H7 (cell line): ENCODE measurements at regions not wholly inside any gene's neighbourhood (a gene's known extent, or its start where the extent isn't known, plus 50 kb on each side); places are given as distances from the start of the nearest gene placed in this dataset.

Source experiments
- DNase-seq: peaks from one replicate; pipeline ENCODE4 v3.0.0; 2012
- H3K27me3 ChIP-seq: 2 replicates; pipeline ENCODE4 v1.6.0; 2011; ENCODE audit warnings: mild to moderate bottlenecking, low read length; ENCODE audit not compliant: control insufficient read depth, insufficient read depth
- H3K36me3 ChIP-seq: replicated peaks from 2 replicates; pipeline ENCODE4 v1.5.1; 2011; ENCODE audit warnings: low read length; ENCODE audit not compliant: control insufficient read depth, insufficient read depth
- H3K4me3 ChIP-seq: 2 replicates; pipeline ENCODE4 v1.5.1; 2011; ENCODE audit warnings: low read depth, mild to moderate bottlenecking, control low read depth, low read length, moderate library complexity; ENCODE audit not compliant: insufficient read depth

DNA sequence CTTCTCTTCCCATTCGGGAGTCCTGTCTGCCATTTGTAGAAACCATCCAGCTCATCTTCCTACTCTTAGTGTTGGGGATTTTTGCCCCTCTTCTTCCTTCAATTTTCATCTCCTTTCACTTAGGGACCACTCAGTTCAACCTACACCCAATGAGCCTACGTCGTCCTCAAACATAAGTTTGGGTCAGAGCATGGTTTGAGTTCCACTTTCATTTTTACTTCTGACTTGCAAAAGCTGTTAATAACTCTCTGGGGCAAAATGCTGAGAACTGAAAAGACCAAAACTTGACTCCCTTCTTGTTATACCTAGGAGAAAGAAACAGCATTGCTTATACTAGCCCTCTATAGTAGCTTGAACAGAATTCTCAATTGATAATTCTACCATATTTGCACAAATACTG is 381.5 kb upstream of the MPDZ start:
- no peak for DNase-seq
- Histone ChIP-seq H3K4me3 (no peak overlapping the region), H3K27me3 (no peaks in the 10 kb centered on the region), H3K36me3 (no peaks in the 10 kb centered on the region)

DNA sequence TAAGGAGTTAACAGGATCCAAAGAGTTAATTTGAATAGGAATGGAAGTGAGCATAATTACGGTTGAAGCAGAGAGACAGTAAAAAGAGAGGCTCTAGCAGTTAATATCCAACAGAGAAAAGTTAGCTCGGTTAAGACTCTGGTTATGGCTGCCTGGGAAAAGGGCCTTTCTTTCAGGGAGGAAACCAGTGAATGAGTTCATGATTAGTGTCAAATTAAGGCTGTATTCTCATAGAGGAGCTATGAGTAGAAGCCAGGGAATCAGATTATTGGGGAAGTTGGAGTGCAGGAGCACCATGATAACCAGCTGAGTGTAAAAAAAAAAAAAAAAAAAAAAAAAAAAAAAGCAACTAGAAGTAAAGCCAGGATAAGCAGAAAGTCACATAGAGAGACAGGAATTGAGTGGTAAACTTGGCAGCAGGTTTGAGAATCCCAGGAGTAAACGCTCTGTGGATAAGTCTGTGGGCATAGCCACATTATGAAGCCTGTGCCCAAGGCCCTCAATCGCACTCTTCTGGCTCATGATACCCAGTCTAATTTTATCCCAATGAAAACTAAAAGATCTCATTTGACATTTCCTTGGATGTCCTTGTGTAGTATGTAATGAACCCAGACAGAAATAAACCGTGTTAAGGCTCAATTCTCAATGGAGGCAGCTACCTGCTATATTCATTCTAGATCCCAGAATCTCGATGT is 372.6 kb upstream of the MPDZ start:
- no peaks in the 10 kb centered on the region for H3K36me3 ChIP-seq
- no peak for DNase-seq
- no peak overlapping the region for H3K4me3 ChIP-seq
- H3K27me3 ChIP-seq, result no peaks in the 10 kb centered on the region

DNA sequence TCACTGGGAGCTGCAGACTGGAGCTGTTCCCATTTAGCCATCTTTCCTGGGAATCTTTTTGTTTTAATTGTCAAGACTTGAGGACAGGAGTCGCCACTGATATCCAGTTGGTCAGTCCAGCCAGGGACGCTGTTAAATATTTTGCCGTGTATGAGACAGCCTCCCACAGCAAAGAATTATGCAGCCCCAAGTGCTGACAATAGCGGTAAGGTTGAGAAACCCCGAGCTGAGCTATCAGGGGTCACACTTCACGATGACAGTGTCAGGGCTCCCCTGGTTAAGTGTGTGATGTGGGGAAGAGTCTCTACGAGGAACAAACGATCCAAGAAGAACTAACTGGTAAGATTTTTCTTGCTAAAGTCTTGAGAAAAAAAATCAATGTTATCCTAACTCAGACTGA is 372.0 kb upstream of the MPDZ start:
- DNase-seq, result no peak
- no peaks in the 10 kb centered on the region for H3K36me3 ChIP-seq
- no peaks in the 10 kb centered on the region for H3K27me3 ChIP-seq
- H3K4me3 ChIP-seq, result no peak overlapping the region

DNA sequence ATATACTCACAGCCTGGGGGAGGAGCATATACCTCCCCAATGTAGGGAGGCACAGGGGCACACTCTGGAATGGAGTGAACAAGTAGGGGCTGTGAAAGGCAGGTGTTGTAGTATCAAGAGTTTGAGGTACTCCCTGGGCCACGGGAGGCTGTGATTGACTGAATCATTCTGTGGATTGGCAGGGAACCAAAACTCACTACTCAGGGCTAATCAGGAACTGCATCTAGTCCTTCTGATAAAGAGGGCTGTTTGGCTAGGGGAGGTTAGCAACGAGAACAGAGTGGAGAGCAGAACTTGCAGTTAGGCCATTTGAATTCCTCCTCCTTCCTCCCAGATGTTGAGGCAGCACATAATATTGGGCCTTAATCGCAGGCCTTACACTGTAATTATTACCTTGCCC is 369.2 kb upstream of the MPDZ start:
- no peaks in the 10 kb centered on the region for H3K36me3 ChIP-seq
- H3K4me3 ChIP-seq, result no peak overlapping the region
- no peaks in the 10 kb centered on the region for H3K27me3 ChIP-seq
- no peak for DNase-seq

DNA sequence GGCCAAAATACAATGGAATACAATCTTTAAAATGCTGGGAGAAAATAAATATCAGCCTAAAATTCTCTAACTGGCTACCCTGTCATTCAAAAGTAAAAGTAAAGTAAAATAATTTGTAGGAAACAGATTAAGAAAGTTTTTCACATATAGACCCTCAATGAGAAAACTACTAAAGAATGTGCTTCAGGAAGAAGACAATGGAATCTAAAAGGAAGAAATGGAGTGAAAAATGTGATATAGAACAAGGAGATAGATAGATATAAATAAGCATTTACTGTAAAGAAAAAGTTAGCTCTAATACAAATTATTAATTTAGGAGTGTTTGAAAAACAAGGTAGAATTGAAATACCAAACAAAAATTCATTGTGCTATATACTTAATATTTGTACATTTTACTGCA is 368.6 kb upstream of the MPDZ start:
- Histone ChIP-seq H3K27me3 (no peaks in the 10 kb centered on the region), H3K36me3 (no peaks in the 10 kb centered on the region), H3K4me3 (no peak overlapping the region)
- no peak for DNase-seq

DNA sequence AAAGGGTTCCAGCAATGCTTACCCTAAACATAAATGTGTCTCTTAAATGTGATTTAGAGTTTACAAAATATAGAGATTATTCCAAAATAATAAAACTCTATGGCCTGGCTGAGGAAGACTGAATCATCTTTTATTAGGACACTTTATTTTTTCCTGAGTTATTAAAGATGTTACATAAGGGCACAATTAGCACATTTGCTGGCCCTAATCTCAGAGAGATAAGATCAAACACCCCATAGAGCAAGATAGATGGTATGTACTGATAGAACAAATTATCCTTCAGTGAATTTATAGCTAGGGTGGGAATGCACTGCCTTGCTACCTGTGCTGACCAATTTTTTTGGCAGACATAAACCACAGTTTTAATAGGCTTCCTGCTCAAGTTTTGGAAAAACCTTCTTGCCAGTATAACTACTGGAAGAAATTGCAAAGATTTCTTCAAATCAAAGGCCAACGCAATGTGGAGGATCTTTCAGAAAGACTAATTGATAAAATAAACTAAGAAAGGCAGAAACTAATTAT is 367.1 kb upstream of the MPDZ start:
- Histone ChIP-seq H3K27me3 (no peaks in the 10 kb centered on the region), H3K4me3 (no peak overlapping the region), H3K36me3 (no peaks in the 10 kb centered on the region)
- DNase-seq, result no peak

DNA sequence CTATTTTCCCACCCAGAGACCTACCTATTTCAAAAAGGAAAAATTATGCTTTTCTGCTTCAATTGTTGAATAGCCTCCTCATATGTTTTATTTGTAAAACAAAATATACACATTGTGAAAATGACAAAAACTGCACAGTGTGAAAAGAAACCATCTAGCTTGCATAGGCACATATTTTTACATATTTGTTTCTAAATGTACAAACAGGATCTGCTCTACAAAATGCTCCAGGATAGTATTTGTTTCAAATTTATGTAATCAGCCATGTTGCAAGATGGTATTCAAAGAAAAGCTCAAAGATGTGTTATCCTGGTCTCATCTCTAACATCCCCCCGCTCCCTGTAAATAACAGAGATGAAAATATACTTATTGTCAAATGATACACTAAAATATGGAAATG is 366.1 kb upstream of the MPDZ start:
- no peaks in the 10 kb centered on the region for H3K27me3 ChIP-seq
- H3K36me3 ChIP-seq, result no peaks in the 10 kb centered on the region
- no peak overlapping the region for H3K4me3 ChIP-seq
- no peak for DNase-seq

DNA sequence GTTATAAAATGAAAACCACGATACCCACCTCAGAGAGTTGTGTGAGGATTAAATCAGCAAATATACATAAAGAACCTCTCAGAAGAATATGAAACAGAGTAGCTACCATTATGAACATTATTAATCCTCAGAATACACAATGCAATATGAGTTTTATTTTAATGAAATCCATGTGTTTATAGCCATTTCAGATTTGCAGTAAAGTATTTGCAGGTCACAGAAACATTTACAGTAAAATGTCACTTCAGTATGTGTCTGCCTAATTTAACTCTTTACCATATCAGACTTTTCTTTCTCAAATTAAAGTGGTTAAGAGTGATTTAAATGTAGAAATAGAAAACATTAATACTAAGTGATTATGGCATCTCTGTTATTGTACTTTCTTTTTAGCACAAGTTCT is 365.2 kb upstream of the MPDZ start:
- Histone ChIP-seq H3K4me3 (no peak overlapping the region), H3K36me3 (no peaks in the 10 kb centered on the region), H3K27me3 (no peaks in the 10 kb centered on the region)
- DNase-seq, result no peak

DNA sequence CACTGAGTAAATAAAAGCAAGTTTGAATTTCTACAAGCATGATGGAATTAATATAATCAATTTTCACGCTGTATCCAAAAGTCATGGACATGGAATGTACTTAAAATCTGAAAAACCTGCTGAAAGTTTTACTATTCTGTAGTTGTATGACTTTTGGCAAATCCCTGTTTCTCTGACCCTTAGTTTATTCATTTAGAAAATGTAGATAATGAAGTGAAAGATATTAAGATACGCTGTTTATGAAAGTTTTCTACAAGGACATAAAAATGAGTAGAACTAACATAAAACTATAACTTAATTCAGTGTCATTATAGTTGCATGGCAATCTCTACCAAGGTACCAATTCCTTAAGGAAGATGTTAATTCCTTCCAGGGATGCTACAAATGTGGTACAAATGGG is 363.2 kb upstream of the MPDZ start:
- H3K36me3 ChIP-seq, result no peaks in the 10 kb centered on the region
- H3K4me3 ChIP-seq, result no peak overlapping the region
- H3K27me3 ChIP-seq, result no peaks in the 10 kb centered on the region
- DNase-seq, result no peak

DNA sequence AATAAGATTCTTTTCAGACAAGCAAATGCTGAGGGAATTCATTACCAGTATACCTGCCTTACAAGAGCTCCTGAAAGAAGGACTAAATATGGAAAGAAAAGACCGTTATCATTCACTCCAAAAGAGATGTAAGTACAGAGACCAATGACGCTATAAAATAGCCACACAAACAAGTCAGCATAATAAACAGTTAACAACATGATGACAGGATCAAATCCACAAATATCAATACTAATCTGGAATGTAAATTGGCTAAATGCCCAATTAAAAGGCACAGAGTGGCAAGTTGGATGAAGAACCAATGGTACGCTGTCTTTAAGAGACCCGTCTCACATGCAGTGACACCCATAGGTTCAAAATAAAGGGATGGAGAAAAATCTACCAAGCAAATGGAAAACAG is 349.6 kb upstream of the MPDZ start:
- Histone ChIP-seq H3K4me3 (no peak overlapping the region), H3K36me3 (no peaks in the 10 kb centered on the region), H3K27me3 (no peaks in the 10 kb centered on the region)
- no peak for DNase-seq

DNA sequence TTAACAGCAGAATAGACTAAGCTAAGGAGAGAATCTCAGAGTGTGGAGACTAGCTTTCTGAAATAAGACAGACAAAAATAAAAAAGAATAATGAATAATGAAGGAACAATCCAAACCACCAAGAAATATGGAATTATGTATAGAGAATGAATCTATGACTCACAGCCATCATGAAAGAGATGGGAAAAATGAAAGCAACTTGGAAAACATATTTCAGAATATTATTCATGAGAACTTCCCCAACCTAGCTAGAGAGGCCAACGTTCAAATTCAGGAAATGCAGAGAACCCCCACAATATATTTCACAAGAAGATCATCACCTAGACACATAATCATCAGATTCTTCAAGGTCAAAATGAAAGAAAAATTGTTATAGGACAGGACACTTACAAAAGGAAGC is 349.0 kb upstream of the MPDZ start:
- no peak for DNase-seq
- Histone ChIP-seq H3K27me3 (no peaks in the 10 kb centered on the region), H3K4me3 (no peak overlapping the region), H3K36me3 (no peaks in the 10 kb centered on the region)

DNA sequence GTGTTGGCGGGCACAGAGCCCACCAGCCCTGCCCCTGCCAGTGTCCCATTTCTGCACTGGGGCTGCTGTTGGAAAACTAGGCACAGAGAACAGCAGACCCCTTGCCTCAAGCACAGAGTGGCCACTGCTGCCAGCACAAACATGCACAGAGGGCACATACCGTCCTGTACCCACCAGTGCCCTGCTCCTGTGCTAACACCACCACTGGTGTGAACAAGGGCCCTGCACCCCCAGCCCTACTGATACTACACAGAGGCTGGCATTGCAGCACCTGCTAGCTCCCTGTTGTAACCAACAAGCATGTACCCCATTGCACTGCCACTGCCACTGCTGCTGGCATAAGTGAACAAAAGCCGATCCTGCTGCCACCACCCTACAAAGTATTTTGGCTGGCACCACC is 348.0 kb upstream of the MPDZ start:
- Histone ChIP-seq H3K27me3 (no peaks in the 10 kb centered on the region), H3K4me3 (no peak overlapping the region), H3K36me3 (no peaks in the 10 kb centered on the region)
- no peak for DNase-seq

DNA sequence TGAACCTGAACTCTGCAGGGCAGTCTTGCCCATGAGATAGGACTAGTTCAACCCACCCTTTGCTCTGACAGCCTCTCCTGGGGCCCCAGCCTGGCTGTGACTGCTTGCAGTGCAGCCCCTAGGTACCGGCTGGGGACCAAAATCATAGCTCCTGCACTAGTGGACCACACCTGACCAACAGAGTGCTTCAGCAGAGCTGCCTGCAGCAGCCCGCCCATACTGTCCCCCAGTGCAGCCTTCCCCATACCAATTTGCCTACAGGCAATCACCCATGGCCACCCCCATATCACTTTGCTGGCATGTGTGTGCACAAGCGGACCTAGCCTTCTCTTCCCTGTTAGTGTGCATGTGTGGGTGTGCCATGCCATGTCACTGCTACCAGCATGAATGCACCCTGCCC is 347.6 kb upstream of the MPDZ start:
- Histone ChIP-seq H3K36me3 (no peaks in the 10 kb centered on the region), H3K4me3 (no peak overlapping the region), H3K27me3 (no peaks in the 10 kb centered on the region)
- no peak for DNase-seq

DNA sequence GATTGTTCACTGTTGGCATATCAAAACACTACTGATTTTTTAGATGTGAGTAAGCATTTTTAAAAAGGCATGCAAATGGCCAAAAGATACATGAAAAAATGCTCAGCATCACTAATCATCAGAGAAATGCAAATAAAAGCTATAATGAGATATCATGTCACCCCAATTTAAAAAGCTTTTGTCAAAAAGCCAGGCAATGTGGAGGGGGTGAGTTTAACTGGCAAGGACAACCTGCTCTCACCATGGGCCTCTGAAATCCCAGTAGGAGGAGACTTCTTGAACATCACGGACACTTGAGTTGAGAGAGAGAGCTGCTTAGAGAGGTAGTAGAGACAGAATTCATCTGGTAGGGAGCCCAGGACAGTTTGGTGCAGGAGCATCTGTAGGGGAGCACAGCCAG is 347.1 kb upstream of the MPDZ start:
- Histone ChIP-seq H3K4me3 (no peak overlapping the region), H3K36me3 (no peaks in the 10 kb centered on the region), H3K27me3 (no peaks in the 10 kb centered on the region)
- no peak for DNase-seq

DNA sequence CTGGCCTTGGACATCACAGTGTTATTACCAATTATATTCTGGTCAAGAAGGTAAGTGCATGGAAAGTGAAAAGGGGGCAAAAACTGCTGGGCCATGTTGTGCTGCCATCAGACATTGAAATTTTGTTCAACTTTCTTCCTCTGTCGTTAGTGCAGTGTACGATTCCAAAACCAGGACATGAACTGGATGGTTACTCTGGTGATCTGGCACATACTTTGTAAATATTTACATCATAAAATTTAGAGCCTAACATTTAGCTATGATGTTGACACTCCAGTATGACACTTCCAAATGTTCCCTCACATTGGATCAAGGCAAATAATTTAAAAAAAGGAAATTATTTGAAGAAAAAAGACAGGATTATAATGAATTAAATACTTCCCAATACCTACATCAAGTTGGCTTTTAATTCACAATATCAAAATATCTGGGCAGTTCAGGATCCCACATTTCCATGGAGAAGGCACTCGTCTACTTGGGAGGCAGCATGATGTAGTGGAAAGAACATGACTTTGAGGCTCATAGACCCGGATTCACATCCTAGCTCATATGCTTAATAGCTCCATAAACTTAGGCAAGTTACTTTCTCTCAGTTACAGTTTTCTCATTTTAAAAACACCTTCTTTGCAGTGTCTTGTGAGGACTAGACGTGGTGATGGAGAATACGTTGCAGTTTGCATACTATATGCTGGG is 342.5 kb upstream of the MPDZ start:
- DNase-seq, result no peak
- H3K36me3 ChIP-seq, result no peaks in the 10 kb centered on the region
- H3K4me3 ChIP-seq, result no peak overlapping the region
- no peaks in the 10 kb centered on the region for H3K27me3 ChIP-seq
